ENCODE measurements at regions not wholly inside any gene's neighbourhood (a gene's known extent, or its start where the extent isn't known, plus 50 kb on each side); places are given as distances from the start of the nearest gene placed in this dataset.

DNA sequence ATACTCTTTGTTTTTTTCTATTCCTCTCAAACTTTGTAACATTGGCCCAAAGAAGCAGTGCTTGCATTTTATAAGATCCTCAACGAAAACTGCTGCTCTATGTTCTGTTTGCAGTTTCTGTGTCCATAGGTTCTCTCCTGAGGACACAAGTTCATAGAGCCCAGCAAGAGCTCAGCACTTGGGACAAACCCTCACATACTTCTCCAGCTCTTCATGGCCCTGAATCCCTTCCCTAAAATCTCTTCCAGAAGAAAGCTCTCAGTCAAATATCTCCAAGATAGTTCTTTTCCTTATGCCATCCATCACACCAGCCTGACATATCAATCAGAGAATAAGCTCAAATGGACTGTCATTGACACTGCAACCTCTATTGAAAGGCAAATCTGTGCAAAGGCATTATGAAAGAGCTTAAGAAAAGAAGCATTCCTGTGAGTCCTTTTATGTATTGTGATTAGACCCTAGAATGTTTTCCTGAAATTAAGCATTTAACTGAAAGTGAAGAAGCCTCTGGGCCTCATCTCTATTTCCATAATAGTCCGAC lies 405.5 kb downstream of the ANKRD7 start:
- TF ChIP-seq CTCF (IDR thresholded peaks at IDR 0.05), result no peak
- TF ChIP-seq POLR2A (IDR thresholded peaks at IDR 0.05), result no peak

Measured in heart left ventricle (tissue), 13 donors.